Activated CD4-positive, alpha-beta T cell treated with anti-CD3 and anti-CD28 coated beads, Interleukin-2, amount 10 ng/mL, durations not matched to agents 24 days and 14 days (primary cell): ENCODE measurements at regions not wholly inside any gene's neighbourhood (a gene's known extent, or its start where the extent isn't known, plus 50 kb on each side); places are given as distances from the start of the nearest gene placed in this dataset.
A peak's percentile ranks its signal among the peaks of the same experiment; 100 is the strongest.
"Not testable (repeated sequence)": the region's sequence is repeated elsewhere in the genome, so short reads cannot be mapped to it uniquely, and the experiment has no call there.

Source experiments
- DNase-seq: peaks from one replicate; pipeline ENCODE4 v3.0.0; 2022
- H3K27ac Mint-ChIP-seq: one replicate; pipeline ENCODE4 v1.8.0; 2022; ENCODE audit warnings: mild to moderate bottlenecking, mixed read lengths
- H3K27me3 Mint-ChIP-seq: one replicate; pipeline ENCODE4 v1.8.0; 2022; ENCODE audit warnings: mixed read lengths
- H3K36me3 Mint-ChIP-seq: one replicate; pipeline ENCODE4 v1.8.0; 2022; ENCODE audit warnings: low read depth, mild to moderate bottlenecking, mixed read lengths
- H3K4me1 Mint-ChIP-seq: one replicate; pipeline ENCODE4 v1.8.0; 2021; ENCODE audit warnings: mixed read lengths
- H3K4me3 Mint-ChIP-seq: one replicate; pipeline ENCODE4 v1.8.0; 2022; ENCODE audit warnings: mild to moderate bottlenecking, moderate library complexity, mixed read lengths
- H3K9me3 Mint-ChIP-seq: one replicate; pipeline ENCODE4 v1.8.0; 2021; ENCODE audit warnings: mixed read lengths
- intact Hi-C: fragments of 100-400 bp; cut with micrococcal nuclease; formaldehyde crosslinking; loops from one replicate; pipeline ENCODE4 v1.15.1; 2023

- Mint-ChIP-seq H3K4me1 (peaks cover 6% of the 10 kb centered on the region), H3K36me3 (no peaks in the 10 kb centered on the region), H3K9me3 (no peaks in the 10 kb centered on the region), H3K4me3 (no peak overlapping the region), H3K27ac (no peak overlapping the region), H3K27me3 (peaks cover 3% of the 10 kb centered on the region)
- no peak for DNase-seq
- intact Hi-C loops = no loop called here
These were observed 120.7 kb upstream of the OR9Q1 start for GRCh38 chr11:57903011-57903410.

GRCh38 chr11:57903441-57904123 is 120.1 kb upstream of the OR9Q1 start:
- DNase-seq = peak; percentile 57
- Mint-ChIP-seq H3K36me3 (no peaks in the 10 kb centered on the region), H3K27ac (peak overlapping the region; percentile 27), H3K27me3 (peaks cover 3% of the 10 kb centered on the region), H3K4me1 (peaks cover 6% of the 10 kb centered on the region), H3K4me3 (no peak overlapping the region), H3K9me3 (no peaks in the 10 kb centered on the region)
- intact Hi-C loops = no loop called here

- intact Hi-C loops = no loop called here
- DNase-seq = no peak
- H3K4me3 Mint-ChIP-seq = no peak overlapping the region
- no peaks in the 10 kb centered on the region for H3K9me3 Mint-ChIP-seq
- no peaks in the 10 kb centered on the region for H3K36me3 Mint-ChIP-seq
- H3K27me3 Mint-ChIP-seq = peaks cover 5% of the 10 kb centered on the region
- H3K4me1 Mint-ChIP-seq = peaks cover 6% of the 10 kb centered on the region
- no peak overlapping the region for H3K27ac Mint-ChIP-seq
These were observed 119.3 kb upstream of the OR9Q1 start for GRCh38 chr11:57904376-57904775.

DNA sequence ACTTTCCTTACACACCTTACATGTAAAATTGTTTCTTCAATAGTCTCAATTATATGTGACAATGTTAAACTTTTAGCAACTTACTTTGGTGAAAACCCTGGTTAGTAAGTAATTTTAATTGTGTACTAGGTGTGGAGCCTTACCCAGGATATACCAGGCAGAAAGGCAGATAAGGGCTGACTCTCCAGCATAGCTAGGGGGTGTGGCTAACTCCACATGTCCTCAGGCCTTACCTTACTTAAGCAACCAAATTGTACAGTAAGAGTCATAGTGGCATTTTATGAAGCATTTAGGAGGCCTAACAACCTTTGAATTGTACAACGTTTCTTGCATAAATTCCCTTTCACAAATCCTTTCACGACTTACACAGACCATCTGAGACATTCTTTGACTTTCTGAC is 118.2 kb upstream of the OR9Q1 start:
- intact Hi-C loops = no loop called here
- Mint-ChIP-seq H3K27ac (no peak overlapping the region), H3K27me3 (peaks cover 5% of the 10 kb centered on the region), H3K4me3 (no peak overlapping the region), H3K36me3 (no peaks in the 10 kb centered on the region), H3K4me1 (peaks cover 6% of the 10 kb centered on the region), H3K9me3 (no peaks in the 10 kb centered on the region)
- DNase-seq = no peak

GRCh38 chr11:57908399-57908798 is 115.3 kb upstream of the OR9Q1 start:
- H3K9me3 Mint-ChIP-seq, H3K4me1 Mint-ChIP-seq, DNase-seq, H3K27me3 Mint-ChIP-seq, H3K27ac Mint-ChIP-seq, H3K4me3 Mint-ChIP-seq, H3K36me3 Mint-ChIP-seq, intact Hi-C loops: not testable (repeated sequence)

DNA sequence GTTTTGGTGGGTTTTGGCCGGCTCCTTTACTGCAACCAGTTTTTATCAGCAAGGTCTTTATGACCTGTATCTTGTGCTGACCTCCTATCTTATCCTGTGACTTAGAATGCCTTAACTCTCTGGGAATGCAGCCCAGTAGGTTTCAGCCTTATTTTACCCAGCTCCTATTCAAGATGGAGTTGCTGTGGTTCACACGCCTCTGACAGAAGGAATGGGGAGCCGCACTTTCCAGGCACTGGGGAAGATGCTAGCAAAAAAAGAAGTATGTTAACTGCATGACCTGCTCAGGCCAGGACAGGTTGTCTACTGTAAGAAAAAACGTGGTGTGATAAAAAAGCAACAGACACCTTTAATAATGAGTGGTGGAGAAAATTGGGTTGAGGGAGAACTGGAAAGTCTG is 112.2 kb upstream of the OR9Q1 start:
- H3K4me1 Mint-ChIP-seq, H3K9me3 Mint-ChIP-seq, DNase-seq, H3K27me3 Mint-ChIP-seq, intact Hi-C loops, H3K4me3 Mint-ChIP-seq, H3K27ac Mint-ChIP-seq, H3K36me3 Mint-ChIP-seq: not testable (repeated sequence)

GRCh38 chr11:57913715-57914704 is 109.7 kb upstream of the OR9Q1 start:
- no peak overlapping the region for H3K27ac Mint-ChIP-seq
- intact Hi-C loops = no loop called here
- DNase-seq = no peak
- H3K36me3 Mint-ChIP-seq = no peaks in the 10 kb centered on the region
- H3K4me3 Mint-ChIP-seq = no peak overlapping the region
- peaks cover 2% of the 10 kb centered on the region for H3K27me3 Mint-ChIP-seq
- H3K9me3 Mint-ChIP-seq = no peaks in the 10 kb centered on the region
- no peaks in the 10 kb centered on the region for H3K4me1 Mint-ChIP-seq

GRCh38 chr11:57917632-57918031 is 106.0 kb upstream of the OR9Q1 start:
- no peak overlapping the region for H3K4me3 Mint-ChIP-seq
- H3K9me3 Mint-ChIP-seq = no peaks in the 10 kb centered on the region
- H3K36me3 Mint-ChIP-seq = no peaks in the 10 kb centered on the region
- DNase-seq = no peak
- H3K27ac Mint-ChIP-seq = no peak overlapping the region
- H3K27me3 Mint-ChIP-seq = no peaks in the 10 kb centered on the region
- no peaks in the 10 kb centered on the region for H3K4me1 Mint-ChIP-seq
- intact Hi-C loops = no loop called here

GRCh38 chr11:57920971-57921370 is 102.7 kb upstream of the OR9Q1 start:
- intact Hi-C loops = no loop called here
- Mint-ChIP-seq H3K27me3 (no peaks in the 10 kb centered on the region), H3K27ac (no peak overlapping the region), H3K4me1 (no peaks in the 10 kb centered on the region), H3K4me3 (no peak overlapping the region), H3K36me3 (no peaks in the 10 kb centered on the region), H3K9me3 (no peaks in the 10 kb centered on the region)
- no peak for DNase-seq

GRCh38 chr11:57932105-57932504 is 91.6 kb upstream of the OR9Q1 start:
- Mint-ChIP-seq H3K27me3 (peaks cover 3% of the 10 kb centered on the region), H3K9me3 (no peaks in the 10 kb centered on the region), H3K27ac (no peak overlapping the region), H3K36me3 (no peaks in the 10 kb centered on the region), H3K4me3 (no peak overlapping the region), H3K4me1 (no peaks in the 10 kb centered on the region)
- DNase-seq = no peak
- intact Hi-C loops = no loop called here

DNA sequence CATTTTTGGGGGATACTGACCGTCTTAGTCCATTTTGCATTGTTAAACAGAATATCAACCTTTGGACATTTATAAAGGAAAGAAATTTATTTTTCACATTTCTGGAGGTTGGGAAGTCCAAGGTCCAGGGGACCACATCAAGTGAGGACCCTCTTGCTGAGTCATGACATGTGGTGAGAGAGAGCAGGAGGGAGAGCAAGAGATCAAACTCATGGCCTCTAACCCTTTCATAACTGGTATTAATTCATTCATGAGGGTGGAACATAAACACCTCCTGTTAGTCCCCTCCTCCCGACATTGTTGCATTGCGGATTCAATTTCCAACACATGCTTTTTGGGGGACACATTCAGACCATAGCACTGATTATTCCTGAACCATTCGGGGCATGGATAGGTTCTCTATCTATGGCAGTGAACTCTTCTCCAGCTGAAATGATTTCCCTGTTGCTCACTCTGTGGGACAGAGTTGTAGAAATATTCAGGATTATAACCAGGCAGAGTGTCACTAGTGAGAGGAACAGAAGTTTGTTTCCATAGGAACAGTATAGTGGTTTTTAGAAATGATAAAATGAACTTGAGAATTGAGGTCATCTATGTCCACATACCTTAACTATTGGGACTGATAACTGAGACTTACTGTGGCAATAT is 88.2 kb upstream of the OR9Q1 start:
- intact Hi-C loops = no loop called here
- H3K36me3 Mint-ChIP-seq = no peaks in the 10 kb centered on the region
- H3K27ac Mint-ChIP-seq = no peak overlapping the region
- no peaks in the 10 kb centered on the region for H3K9me3 Mint-ChIP-seq
- H3K4me1 Mint-ChIP-seq = no peaks in the 10 kb centered on the region
- no peak overlapping the region for H3K4me3 Mint-ChIP-seq
- peaks cover 3% of the 10 kb centered on the region for H3K27me3 Mint-ChIP-seq
- DNase-seq = no peak

GRCh38 chr11:57936050-57936418 is 87.6 kb upstream of the OR9Q1 start:
- intact Hi-C loops = no loop called here
- Mint-ChIP-seq H3K4me1 (no peaks in the 10 kb centered on the region), H3K9me3 (no peaks in the 10 kb centered on the region), H3K27me3 (peaks cover 6% of the 10 kb centered on the region), H3K36me3 (no peaks in the 10 kb centered on the region), H3K4me3 (no peak overlapping the region), H3K27ac (no peak overlapping the region)
- no peak for DNase-seq

- H3K4me3 Mint-ChIP-seq = no peak overlapping the region
- no peaks in the 10 kb centered on the region for H3K9me3 Mint-ChIP-seq
- intact Hi-C loops = no loop called here
These were observed 86.2 kb upstream of the OR9Q1 start for GRCh38 chr11:57937431-57937830.

DNA sequence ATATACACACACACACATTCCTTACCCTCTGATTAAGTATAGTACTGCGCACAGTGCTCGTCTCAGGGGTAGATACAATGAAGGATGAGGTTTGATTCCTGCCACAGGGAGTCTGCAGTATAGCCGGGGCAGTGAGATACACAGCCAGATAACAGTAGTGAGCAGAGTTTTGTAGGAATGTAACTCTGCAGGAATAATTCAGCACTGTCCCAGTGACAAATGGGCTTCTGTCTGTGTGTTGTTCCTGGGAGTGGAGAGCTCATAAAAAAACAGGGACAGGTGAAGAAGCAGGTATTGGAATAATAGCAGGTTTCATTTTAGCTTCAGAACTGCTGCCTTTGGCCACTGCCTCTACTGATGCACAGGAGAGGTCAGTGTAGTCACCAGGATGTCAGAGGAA is 85.3 kb upstream of the OR9Q1 start:
- H3K4me1 Mint-ChIP-seq = no peaks in the 10 kb centered on the region
- H3K36me3 Mint-ChIP-seq = no peaks in the 10 kb centered on the region
- no peak overlapping the region for H3K4me3 Mint-ChIP-seq
- H3K9me3 Mint-ChIP-seq = no peaks in the 10 kb centered on the region
- DNase-seq = no peak
- H3K27me3 Mint-ChIP-seq = peaks cover 3% of the 10 kb centered on the region
- intact Hi-C loops = no loop called here
- H3K27ac Mint-ChIP-seq = no peak overlapping the region

More at GRCh38 chr11:57937431-57937830, 86.2 kb upstream of the OR9Q1 start:
- no peak for DNase-seq
- peaks cover 4% of the 10 kb centered on the region for H3K27me3 Mint-ChIP-seq
- H3K36me3 Mint-ChIP-seq = no peaks in the 10 kb centered on the region
- no peak overlapping the region for H3K27ac Mint-ChIP-seq
- no peaks in the 10 kb centered on the region for H3K4me1 Mint-ChIP-seq
